ENCODE measurements at regions not wholly inside any gene's neighbourhood (a gene's known extent, or its start where the extent isn't known, plus 50 kb on each side); places are given as distances from the start of the nearest gene placed in this dataset.

DNA sequence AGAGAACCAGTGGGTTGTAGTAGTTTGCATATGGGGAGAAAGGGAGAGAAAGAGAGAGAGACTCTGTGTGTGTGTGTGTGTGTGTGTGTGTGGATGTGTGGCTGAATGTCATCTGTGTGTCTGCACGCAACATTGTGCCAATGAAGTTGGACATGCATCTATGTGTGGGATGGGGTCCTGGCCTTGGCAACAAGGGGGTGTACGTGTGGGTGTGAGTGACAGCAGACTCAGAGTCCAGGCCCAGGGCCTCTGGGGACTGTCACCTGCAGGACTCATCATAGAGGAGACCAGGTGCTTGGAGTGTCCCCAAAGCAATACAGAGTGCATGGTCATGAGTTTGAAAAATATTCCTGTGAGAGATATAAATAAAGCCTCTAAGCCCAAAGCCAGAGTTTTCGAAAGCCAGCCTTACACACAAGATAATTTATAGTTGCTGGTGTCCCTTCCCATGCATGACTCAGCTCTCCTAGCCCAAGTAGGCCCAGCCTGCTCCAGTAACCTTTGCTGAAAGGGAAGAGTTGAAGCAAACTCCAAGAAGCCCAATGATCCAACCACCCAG is 59.9 kb downstream of the TNP1 start:
- TF ChIP-seq CTCF (IDR thresholded peaks at IDR 0.05; ENCODE audit: insufficient read depth, low read depth, low read length, missing control alignments): no peak
- no peak overlapping the region for H3K4me3 ChIP-seq (ENCODE audit: low read depth, low read length)
- DNase-seq (ENCODE audit: low read depth): no peak

DNA sequence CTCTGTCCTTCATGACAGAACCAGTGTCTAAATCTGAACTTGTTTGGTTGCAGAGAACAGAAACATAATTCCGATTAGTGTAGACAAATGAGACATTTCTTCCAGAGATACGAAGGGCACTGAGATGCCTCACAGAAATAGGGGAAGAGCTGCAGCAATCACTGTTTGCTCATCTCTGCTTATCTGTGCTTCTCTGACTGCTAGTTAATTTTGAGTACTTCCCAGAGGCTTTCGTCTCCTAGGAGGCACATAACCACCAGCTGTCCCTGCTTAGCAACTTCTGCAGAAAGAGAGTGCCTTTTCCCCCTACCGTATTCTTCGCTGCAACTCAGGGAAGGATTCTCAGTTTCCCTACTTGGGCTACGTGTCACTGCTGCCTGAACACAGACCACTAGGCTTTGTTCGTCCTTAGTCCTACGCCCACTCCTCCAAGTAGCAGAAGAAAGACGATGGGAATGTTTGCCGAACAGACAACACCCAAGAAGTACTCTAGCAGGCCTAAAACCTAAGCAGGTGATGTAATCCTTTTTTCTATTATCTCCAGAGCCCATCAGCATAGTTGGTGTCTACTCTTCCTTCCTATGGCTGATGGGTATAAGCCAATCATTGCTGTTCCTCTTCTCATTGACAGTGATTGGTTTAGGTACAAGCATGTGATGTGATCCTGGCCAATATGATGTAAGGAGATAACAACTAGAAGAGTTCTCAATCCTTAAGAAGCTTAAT is 63.6 kb downstream of the TNP1 start:
- no peak for TF ChIP-seq CTCF (IDR thresholded peaks at IDR 0.05; ENCODE audit: insufficient read depth, low read depth, low read length, missing control alignments)

DNA sequence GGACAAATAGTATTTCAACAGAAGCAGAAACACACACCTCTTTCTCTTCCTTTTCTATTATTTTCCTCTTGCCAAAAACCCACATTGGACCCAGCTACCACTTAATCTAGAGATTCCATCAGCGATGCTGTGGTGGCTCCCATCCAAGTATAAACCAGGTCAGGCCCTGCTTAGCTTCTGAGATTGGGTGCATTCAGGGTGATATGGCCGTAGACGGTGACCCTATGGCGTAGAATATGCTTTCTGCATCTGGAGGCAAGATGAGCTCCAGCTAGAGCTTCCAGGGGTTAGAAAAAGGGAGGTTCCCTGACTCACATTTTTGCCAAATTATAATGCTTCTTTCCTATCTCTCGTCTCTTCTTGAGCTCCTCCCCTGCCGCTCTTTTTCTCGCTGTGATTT is 66.5 kb downstream of the TNP1 start:
- no peak for TF ChIP-seq CTCF (IDR thresholded peaks at IDR 0.05; ENCODE audit: insufficient read depth, low read depth, low read length, missing control alignments)
- no peak for DNase-seq (ENCODE audit: low read depth)
- no peak overlapping the region for H3K4me3 ChIP-seq (ENCODE audit: low read depth, low read length)

More for the DNA sequence above, 63.6 kb downstream of the TNP1 start:
- DNase-seq (ENCODE audit: low read depth): no peak
- H3K4me3 ChIP-seq (ENCODE audit: low read depth, low read length): no peak overlapping the region

GRCh38 chr2:216792222-216793021 is 67.4 kb downstream of the TNP1 start:
- TF ChIP-seq CTCF (IDR thresholded peaks at IDR 0.05; ENCODE audit: insufficient read depth, low read depth, low read length, missing control alignments): no peak
- H3K4me3 ChIP-seq (ENCODE audit: low read depth, low read length): no peak overlapping the region
- no peak for DNase-seq (ENCODE audit: low read depth)

- no peak for DNase-seq (ENCODE audit: low read depth)
- no peak overlapping the region for H3K4me3 ChIP-seq (ENCODE audit: low read depth, low read length)
- no peak for TF ChIP-seq CTCF (IDR thresholded peaks at IDR 0.05; ENCODE audit: insufficient read depth, low read depth, low read length, missing control alignments)
These were observed 68.6 kb downstream of the TNP1 start for GRCh38 chr2:216791303-216791702.

- TF ChIP-seq CTCF (IDR thresholded peaks at IDR 0.05; ENCODE audit: insufficient read depth, low read depth, low read length, missing control alignments): no peak
- DNase-seq (ENCODE audit: low read depth): no peak
- H3K4me3 ChIP-seq (ENCODE audit: low read depth, low read length): no peak overlapping the region
These were observed 70.8 kb downstream of the TNP1 start for GRCh38 chr2:216789081-216789480.

All from GM12865 (cell line).